ENCODE measurements at regions not wholly inside any gene's neighbourhood (a gene's known extent, or its start where the extent isn't known, plus 50 kb on each side); places are given as distances from the start of the nearest gene placed in this dataset.
"Not testable (repeated sequence)": the region's sequence is repeated elsewhere in the genome, so short reads cannot be mapped to it uniquely, and the experiment has no call there.

DNA sequence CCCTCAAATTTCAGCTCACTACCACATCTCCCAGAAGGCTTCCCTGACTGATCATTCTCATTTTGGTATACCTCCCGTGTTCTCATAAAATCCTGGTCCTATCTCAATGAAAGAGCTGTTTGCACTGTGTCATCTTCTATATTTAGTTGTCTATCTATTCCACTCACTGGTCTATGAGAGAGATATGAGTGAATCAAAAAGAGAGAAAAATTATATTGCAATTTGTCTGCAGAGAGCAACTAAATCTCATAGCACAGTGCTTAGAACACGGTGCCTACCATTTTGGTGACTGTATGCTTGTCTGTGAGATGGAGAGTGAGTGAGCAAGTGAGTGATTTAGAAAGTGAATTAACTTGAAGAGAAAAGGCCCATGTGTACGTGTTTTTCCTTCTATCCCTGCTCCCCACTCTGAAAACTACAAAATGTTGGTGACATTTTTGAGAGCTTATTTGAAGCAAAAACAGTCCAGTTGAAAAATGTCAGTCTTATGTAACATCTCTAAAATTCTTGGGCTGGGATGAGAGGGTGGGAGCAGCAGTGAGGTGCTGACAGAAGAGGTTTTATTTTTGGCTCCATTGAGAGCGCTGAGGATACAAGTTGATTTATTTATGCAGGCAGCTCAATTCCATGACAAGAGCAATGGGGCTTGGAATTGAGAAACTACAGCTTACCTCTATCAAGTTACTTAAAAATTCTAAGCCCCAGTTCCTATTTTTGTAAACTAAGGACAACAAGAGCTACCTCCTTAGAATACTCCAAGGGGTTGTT, 373.5 kb upstream of the CHST9 start:
- peak in 1 of 11 donors; percentile 16 for DNase-seq (ENCODE audit: extremely low read depth in 1 of 11, low read depth in 9 of 11, low spot score in 4 of 11)

DNA sequence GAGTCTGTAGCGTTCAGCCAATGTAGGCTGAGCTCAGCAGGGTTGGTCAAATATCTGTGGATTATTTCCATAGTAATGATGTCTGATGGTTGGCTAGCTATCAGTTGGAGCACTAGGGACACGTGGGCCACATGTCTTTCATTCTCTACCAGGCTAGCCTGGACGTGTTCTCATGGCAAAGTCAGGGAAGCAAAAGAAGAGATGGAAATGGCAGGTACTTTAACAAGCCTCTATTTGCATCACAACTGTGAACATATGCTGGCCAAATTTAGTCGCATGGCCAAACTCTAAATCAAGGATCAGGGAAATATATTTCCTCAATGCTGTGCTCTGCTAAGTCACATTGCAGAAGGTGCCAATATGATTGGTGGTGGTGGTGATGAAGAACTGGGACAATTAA, 371.6 kb upstream of the CHST9 start:
- DNase-seq (ENCODE audit: extremely low read depth in 1 of 11, low read depth in 9 of 11, low spot score in 4 of 11), result no peak

DNA sequence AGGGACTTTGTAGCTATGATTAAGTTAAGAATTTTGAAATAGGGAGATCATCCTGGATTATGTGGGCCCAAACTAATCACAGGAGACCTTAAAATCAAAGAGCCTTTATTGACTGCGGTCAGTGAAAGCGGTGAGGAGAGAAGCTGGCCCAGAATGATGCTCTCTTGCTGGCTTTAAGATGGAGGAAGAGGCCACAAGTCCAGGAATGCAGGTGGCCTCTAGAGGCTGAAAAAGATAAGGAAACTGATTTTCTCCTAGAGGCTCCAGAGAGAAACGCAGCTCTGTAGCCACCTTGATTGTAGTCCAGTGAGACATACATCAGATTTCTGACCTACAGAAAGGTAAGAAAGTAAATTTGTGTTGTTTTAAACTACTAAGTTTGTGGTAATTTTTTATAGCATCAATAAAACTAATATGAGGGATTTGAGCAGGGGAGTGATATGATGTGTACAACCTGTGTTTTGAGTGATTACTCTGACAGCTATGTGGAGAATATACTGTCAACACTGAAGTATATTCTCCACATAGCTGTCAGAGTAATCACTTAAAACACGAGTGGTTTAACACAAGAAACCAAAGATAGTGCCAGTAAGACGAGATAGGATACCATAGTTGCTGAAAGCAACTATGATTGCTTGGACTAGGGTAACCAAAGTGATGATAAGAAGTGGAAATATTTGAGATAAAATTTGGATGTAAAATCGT, 364.4 kb upstream of the CHST9 start:
- no peak for DNase-seq (ENCODE audit: extremely low read depth in 1 of 11, low read depth in 9 of 11, low spot score in 4 of 11)

DNA sequence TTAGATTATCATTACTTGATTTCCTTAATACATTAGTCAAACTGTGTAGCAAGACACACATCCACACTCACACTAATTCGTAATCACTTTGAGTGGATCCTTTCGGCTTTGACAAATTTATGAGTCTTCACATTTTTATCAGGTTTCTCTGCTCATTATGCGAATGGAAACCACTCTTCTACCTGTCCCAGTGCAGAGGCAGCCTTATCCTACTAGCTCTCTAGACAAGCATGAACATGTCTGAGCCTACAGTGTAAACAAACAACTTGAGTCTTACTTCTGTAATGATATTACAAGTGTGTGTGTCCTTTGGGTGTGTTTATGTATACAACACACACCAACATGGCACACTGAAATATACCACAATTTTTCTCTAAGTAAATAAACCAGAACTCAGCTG, 361.9 kb upstream of the CHST9 start:
- DNase-seq (ENCODE audit: extremely low read depth in 1 of 11, low read depth in 9 of 11, low spot score in 4 of 11), result no peak

DNA sequence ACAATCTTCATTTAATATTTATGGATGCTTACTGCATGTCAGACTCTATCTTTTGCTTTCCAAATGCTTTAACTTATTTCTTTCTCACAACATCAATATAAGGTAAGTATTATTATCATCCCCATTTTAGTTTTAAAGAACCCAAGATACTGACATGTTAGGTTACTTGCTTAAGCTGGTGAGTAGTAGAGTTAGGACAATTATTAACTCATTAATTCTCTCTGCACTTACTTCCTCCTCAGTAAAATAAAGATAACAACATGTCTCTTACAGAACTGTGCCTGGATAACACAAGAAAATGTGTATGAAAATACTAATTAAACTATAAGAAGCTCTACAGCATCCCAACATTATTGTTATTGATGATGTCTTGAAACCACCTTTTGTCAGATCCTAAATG, 359.1 kb upstream of the CHST9 start:
- no peak for DNase-seq (ENCODE audit: extremely low read depth in 1 of 11, low read depth in 9 of 11, low spot score in 4 of 11)

DNA sequence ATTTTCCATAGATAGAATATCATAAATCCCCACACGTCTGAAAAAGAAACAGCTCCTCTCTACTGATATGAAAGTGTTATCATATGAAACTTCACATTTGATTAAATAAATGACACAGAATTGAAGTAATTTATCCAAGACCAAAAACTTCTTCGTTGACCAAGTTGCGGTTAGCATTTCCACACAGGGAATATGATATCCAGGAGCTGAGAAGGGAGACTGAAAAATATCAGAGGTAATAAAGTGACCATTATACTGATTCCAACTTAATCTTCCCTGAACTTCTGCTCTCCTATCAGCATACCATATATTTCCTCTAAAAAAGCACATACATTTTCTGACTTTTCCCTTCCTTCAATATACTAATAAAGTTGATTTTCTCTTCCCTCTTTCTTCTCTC, 356.2 kb upstream of the CHST9 start:
- DNase-seq (ENCODE audit: extremely low read depth in 1 of 11, low read depth in 9 of 11, low spot score in 4 of 11), result no peak

DNA sequence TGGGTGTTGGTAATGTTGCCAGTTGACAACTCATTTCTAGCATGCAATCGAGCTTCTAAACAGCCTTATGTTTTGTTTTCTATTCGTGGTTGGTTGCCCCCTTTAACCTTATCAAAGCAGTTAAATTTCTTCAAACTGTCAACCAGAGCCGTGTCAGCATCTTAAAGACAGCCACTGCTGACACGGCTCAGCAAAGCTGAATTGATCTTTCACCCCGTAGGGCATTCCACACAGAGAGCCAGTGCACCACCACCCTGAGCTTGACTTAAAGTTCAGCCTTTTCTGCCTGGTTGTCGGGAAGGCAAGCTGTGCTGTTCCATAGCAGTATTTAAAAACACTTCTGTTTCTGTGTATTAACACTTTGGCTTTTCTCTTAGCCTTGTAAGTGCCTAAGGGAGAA, 355.0 kb upstream of the CHST9 start:
- peak in 7 of 11 donors; percentile 8 to 39 (median 20) for DNase-seq (ENCODE audit: extremely low read depth in 1 of 11, low read depth in 9 of 11, low spot score in 4 of 11)

DNA sequence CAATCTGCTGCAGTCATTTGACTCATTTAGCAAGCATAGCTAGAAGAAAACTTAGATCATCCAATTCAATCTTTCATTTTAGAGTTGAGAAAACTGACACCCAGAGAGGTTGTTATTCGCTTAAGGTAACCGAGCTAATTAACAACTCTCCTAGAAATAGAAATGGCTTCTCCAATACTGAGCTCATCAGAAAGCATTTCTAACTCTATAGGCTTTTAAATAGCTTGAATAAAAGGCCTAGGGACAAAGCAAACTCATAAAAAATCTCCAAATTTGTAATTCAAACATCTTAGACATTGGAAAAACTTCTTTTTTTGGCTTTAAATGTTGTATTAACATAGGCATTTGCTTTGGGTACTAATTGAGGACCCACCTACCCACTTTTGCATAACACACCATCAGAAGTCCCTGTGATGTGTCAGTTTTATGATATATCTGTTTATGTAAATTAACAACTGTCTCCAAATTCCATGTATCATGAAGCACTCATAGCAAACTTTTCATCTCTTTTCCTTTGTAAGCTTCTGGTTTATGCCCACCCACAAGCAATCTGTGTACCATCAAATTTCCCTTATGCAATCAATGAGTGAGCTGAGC, 343.9 kb upstream of the CHST9 start:
- no peak for DNase-seq (ENCODE audit: extremely low read depth in 1 of 11, low read depth in 9 of 11, low spot score in 4 of 11)

DNA sequence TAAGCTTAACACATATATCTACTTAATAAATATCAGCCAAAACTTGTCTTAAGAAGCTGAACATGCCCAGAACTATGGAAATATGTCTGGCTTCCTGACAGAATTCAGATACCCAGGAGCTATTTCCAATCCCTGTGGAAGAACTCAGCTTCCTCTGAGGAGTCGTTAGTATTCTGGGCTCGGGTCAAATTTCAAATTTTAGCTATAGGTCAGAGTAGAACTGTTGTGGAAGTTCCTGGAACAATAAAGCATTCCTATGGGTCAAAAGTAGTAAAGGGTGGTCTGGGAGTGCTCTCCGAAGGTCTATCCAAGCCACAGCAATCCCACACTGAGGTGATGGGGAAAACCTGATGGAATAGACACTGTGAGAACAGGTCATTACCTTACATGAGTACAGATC, 342.7 kb upstream of the CHST9 start:
- no peak for DNase-seq (ENCODE audit: extremely low read depth in 1 of 11, low read depth in 9 of 11, low spot score in 4 of 11)

DNA sequence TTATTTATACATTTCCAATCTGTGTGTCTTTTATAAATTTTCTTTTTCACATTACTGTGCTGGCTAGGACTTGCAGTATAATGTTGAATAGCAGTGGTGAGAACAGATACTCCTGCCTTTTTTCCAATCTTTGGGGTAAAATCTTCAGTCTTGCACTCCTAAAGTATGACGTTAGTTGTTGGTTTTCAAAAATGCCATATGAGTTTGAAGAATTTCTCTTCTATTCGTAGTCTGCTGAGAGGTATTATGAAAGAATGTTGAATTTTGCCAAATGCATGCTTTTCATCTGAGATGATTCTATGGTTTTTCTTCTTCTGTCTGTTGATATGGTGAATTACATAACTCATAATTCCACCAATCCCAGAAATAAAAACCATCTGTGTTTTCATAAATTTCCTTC, 335.3 kb upstream of the CHST9 start:
- no peak for DNase-seq (ENCODE audit: extremely low read depth in 1 of 11, low read depth in 9 of 11, low spot score in 4 of 11)

DNA sequence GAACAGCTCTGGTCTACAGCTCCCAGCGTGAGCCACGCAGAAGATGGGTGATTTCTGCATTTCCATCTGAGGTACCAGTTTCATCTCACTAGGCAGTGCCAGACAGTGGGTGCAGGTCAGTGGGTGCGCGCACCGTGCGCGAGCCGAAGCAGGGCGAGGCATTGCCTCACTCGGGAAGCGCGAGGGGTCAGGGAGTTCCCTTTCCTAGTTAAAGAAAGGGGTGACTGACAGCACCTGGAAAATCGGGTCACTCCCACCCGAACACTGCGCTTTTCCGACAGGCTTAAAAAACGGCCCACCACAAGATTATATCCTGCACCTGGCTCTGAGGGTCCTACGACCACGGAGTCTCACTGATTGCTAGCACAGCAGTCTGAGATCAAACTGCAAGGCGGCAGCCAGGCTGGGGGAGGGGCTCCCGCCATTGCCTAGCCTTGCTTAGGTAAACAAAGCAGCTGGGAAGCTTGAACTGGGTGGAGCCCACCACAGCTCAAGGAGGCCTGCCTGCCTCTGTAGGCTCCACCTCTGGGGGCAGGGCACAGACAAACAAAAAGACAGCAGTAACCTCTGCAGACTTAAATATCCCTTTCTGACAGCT, 325.0 kb upstream of the CHST9 start:
- DNase-seq (ENCODE audit: extremely low read depth in 1 of 11, low read depth in 9 of 11, low spot score in 4 of 11), result not testable (repeated sequence)

DNA sequence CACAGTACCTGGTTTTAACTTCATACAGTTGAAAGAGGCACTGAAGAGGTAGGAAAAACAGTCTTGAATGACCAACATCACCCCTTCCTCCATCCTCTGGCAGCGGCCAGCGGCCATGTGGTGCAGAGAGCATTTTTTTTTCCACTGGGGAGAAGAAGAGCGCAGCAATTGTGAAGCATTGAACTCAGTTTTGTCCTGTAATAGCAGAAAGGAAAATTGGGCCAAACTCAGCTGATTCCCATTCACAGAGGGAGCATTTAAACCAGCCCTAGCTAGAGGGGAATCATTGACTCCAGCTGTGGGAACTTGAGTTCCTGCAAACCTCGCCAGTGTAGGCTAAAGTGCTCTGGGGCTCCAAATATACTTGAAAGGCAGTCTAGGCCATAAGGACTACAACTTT, 316.6 kb upstream of the CHST9 start:
- no peak for DNase-seq (ENCODE audit: extremely low read depth in 1 of 11, low read depth in 9 of 11, low spot score in 4 of 11)

DNA sequence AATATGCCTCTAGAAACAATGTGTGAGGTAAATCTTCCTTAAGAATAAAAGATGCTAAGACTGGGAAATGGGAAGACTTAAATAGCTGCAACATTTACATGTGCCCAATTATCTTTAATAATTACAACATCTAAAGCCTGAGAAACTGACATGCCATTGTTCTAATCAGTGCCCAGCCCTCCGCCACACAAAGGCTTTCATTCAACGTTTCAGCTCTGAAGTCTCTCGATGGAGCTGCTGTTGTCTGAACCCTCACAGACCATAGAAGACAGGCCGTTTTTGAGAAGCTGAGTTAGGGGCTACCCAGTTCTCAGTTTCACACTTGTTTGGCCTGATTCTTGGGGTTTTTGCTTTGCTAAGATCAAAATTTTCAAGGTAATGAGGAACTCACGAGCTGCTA, 315.4 kb upstream of the CHST9 start:
- no peak for DNase-seq (ENCODE audit: extremely low read depth in 1 of 11, low read depth in 9 of 11, low spot score in 4 of 11)

DNA sequence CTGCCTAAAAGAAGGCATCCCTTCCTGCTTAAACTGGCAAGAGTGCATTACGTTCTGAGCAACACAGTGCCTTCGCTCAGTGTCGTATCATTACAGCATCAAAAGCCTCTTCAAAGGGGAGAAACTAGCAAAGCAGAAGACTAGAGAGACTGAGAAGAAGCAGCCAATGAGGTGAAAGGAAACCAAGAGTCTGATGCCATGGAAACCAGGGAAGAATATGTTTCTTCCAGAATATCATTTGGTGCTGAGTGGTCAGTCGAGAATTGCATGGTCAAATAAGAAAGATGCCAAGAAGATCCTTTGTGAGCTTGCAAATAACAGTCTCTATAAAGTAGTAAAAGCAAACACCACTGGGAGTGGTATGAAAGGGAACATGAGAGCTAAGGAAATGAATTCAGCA, 312.1 kb upstream of the CHST9 start:
- no peak for DNase-seq (ENCODE audit: extremely low read depth in 1 of 11, low read depth in 9 of 11, low spot score in 4 of 11)

DNA sequence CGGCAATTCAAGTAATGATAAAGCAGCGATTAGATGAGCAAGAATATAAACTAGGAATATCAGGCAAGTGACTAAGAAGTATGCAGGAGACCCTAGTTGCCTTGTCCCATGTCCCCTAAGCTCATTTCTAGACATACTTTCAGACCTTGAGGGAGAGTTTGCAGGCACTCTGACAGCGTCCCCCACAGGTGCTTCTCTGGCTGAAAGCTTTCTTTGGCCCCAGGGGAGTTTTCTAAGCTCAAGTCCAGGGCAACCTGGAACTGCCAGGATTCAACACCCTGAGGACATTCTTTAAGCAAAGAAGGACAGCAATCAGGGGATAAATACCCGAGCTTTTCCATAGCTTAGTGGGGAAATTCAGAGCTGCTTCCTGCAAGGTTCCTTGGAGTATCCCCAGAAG, 308.1 kb upstream of the CHST9 start:
- no peak for DNase-seq (ENCODE audit: extremely low read depth in 1 of 11, low read depth in 9 of 11, low spot score in 4 of 11)

DNA sequence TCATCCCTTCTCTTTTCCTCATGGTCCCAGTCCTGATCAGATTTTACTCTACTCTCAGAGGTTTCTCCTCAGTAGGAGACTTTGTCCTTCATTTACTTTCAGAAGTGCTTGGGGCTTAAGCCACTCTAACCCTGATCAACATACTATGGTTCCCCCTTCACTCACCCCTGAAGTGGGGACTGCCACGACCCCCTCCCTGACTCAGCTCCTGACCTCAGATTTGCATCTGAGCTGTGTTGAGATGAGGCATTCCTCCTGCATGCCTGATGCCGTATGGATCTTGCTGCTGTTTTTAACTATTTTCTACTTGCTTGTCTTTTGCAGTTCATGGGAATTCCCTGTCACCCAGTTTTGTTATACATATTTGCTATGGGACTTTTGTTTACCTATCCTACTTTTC, 306.7 kb upstream of the CHST9 start:
- DNase-seq (ENCODE audit: extremely low read depth in 1 of 11, low read depth in 9 of 11, low spot score in 4 of 11), result no peak

DNA sequence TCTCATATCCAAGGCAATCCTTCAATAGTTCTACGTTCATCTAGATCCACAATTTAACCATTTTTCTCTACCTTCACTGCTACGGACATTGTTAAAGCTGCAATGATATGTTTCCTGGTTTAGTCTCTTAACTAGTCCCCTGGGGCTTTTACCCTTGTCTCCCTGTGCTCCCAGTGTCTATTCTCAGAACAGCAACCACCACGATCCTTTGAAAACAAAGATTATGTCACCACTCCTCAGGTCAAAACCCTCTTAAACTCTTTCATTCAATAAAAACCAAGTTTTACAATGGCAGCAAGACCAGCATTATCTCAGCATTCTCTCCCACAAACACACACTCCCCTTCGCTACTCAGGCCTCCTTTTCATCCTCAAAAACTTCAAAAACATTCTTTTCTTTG, 298.2 kb upstream of the CHST9 start:
- no peak for DNase-seq (ENCODE audit: extremely low read depth in 1 of 11, low read depth in 9 of 11, low spot score in 4 of 11)

DNA sequence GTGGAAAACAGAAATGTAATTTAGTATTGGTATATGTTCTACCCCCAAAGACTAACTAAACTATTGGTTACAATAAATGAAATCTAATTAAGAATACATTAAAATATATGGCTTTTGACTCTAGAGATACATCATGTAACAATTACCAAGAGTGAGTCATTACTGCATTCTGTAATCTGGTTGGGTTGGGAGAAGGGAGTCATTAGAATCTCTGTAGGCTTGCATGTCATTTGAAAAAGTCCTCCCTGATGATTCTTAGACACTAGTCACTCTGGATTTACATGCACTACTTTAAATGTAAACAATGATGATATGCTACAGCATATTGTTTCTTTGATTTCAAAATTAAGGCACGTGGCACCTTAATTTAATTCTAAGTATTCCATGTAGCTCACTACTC, 293.4 kb upstream of the CHST9 start:
- DNase-seq (ENCODE audit: extremely low read depth in 1 of 11, low read depth in 9 of 11, low spot score in 4 of 11), result no peak

DNA sequence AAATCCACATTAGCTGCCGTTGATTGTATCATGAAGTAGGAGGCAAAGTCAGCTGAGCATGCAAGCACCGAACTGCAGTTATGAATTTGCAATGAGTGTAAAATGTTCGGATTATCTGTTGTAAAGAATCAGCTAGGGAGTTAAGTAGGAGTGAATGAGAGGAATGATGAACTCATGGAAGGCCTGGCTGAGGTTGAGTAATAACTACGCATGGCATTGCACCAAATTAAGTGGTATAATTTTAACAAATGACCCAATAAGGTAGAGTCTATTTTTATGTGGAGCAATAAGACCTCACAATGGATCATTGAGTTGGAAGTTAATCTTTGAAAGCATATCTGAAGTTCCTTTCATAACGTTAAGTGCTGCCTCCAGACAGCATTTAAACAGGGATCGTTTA, 288.2 kb upstream of the CHST9 start:
- no peak for DNase-seq (ENCODE audit: extremely low read depth in 1 of 11, low read depth in 9 of 11, low spot score in 4 of 11)

DNA sequence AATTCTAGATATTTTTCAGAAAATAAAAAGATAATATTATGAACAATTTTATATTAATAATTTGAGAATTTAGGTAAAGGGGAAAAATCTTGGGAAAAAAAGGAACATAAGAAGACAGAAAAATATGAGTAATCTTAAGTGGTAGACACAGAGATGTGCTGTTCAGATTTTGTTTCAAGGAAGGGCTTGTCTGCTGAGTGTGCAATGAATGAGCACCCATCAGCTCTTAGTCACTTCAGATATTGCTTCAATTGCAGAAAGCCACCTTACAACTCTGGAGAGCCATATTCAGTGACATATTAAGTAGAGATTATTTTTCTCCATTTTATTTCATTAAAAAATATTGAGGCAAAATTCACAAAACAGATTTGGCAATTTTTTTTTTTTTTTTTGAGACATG, 282.0 kb upstream of the CHST9 start:
- no peak for DNase-seq (ENCODE audit: extremely low read depth in 1 of 11, low read depth in 9 of 11, low spot score in 4 of 11)

Measured in renal cortex interstitium (tissue), 11 donors.